A673 (cell line): ENCODE measurements at regions not wholly inside any gene's neighbourhood (a gene's known extent, or its start where the extent isn't known, plus 50 kb on each side); places are given as distances from the start of the nearest gene placed in this dataset.

ENCODE experiments used
- CTCF ChIP-seq: fragments of 300-800, 200-600 bp; sonication (generic); conservative IDR thresholded peaks from 2 replicates; pipeline ENCODE4 v1.5.1; 2017; ENCODE audit warnings: low read depth, mild to moderate bottlenecking, antibody characterized with exemption, low read length, moderate library complexity, mixed read lengths
- EZH2 ChIP-seq: fragments of 200-600 bp; sonication (generic); IDR thresholded peaks from 2 replicates; pipeline ENCODE4 v1.6.1; 2017; ENCODE audit warnings: borderline replicate concordance, low read depth, mild to moderate bottlenecking, mixed read lengths, antibody characterized with exemption, low read length; ENCODE audit not compliant: poor library complexity, severe bottlenecking

- no peak for TF ChIP-seq EZH2
- no peak for TF ChIP-seq CTCF
These were observed 316.2 kb upstream of the TBC1D5 start for GRCh38 chr3:18058666-18059065.
